KMS-11 (cell line): ENCODE measurements at regions not wholly inside any gene's neighbourhood (a gene's known extent, or its start where the extent isn't known, plus 50 kb on each side); places are given as distances from the start of the nearest gene placed in this dataset.

Experiments used
- H2AFZ ChIP-seq: fragments of 200-600 bp; sonication (generic); 2 replicates; pipeline ENCODE4 v1.6.1; 2016; ENCODE audit warnings: antibody characterized with exemption, mixed run types, low read depth
- H3K27ac ChIP-seq: fragments of 200-600 bp; sonication (generic); 2 replicates; pipeline ENCODE4 v1.6.1; 2016; ENCODE audit warnings: mild to moderate bottlenecking, mixed run types
- H3K27me3 ChIP-seq: fragments of 200-600 bp; sonication (generic); 2 replicates; pipeline ENCODE4 v1.6.1; 2017; ENCODE audit warnings: mild to moderate bottlenecking, low read depth, mixed run types, moderate library complexity; ENCODE audit not compliant: insufficient read depth
- H3K36me3 ChIP-seq: fragments of 200-600 bp; sonication (generic); 2 replicates; pipeline ENCODE4 v1.6.1; 2017; ENCODE audit warnings: mild to moderate bottlenecking, mixed run types; ENCODE audit not compliant: insufficient read depth
- H3K4me1 ChIP-seq: fragments of 200-600 bp; sonication (generic); 2 replicates; pipeline ENCODE4 v1.6.1; 2016; ENCODE audit warnings: mild to moderate bottlenecking, low read depth, mixed run types; ENCODE audit not compliant: poor library complexity, severe bottlenecking
- H3K4me2 ChIP-seq: fragments of 200-600 bp; sonication (generic); 2 replicates; pipeline ENCODE4 v1.7.0; 2016; ENCODE audit warnings: mild to moderate bottlenecking, mixed run types
- H3K4me3 ChIP-seq: fragments of 200-600 bp; sonication (generic); IDR thresholded peaks from 2 replicates; pipeline ENCODE4 v1.6.1; 2017; ENCODE audit warnings: low read depth, low read length, mixed read lengths; ENCODE audit not compliant: insufficient read depth
- H3K79me2 ChIP-seq: fragments of 200-600 bp; sonication (generic); 2 replicates; pipeline ENCODE4 v1.6.1; 2016; ENCODE audit warnings: low read depth, mixed run types; ENCODE audit not compliant: insufficient read depth
- H3K9ac ChIP-seq: fragments of 200-600 bp; sonication (generic); 2 replicates; pipeline ENCODE4 v1.6.1; 2016; ENCODE audit warnings: mild to moderate bottlenecking, mixed run types
- H4K20me1 ChIP-seq: fragments of 200-600 bp; sonication (generic); 2 replicates; pipeline ENCODE4 v1.6.1; 2016; ENCODE audit warnings: mild to moderate bottlenecking, mixed run types; ENCODE audit not compliant: insufficient read depth
- TF ChIP-seq, protein P1 (sequence below): fragments of 200-600 bp; sonication (generic); conservative IDR thresholded peaks from 2 replicates; pipeline ENCODE4 v1.6.1; 2017; ENCODE audit warnings: low read depth, mild to moderate bottlenecking, antibody characterized with exemption, low read length, moderate library complexity, mixed read lengths

DNA sequence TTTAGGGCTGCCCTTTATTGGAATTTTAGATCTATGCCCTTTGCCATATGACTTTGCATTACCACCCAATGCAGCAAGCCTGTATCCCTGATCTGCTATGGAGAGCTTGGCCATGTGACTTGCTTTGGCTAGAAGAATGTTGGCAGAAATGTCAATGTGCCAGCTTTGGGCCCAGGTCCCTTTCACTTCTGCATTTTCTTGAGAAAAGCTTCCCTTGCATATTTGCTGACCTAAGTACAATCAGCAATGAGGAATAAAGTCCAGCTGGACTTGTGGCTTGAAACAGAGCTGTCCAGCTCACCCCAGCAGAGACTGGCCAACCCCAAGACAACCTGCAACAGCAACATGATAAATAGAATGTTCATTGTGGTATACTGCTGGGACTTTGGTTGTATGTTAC is 135.9 kb downstream of the PAH start:
- no peaks in the 10 kb centered on the region for H3K36me3 ChIP-seq
- no peak overlapping the region for H2AFZ ChIP-seq
- no peak overlapping the region for H3K9ac ChIP-seq
- no peaks in the 10 kb centered on the region for H3K4me1 ChIP-seq
- H3K79me2 ChIP-seq = no peaks in the 10 kb centered on the region
- H3K4me2 ChIP-seq = no peak overlapping the region
- no peaks in the 10 kb centered on the region for H4K20me1 ChIP-seq
- no peaks in the 10 kb centered on the region for H3K27me3 ChIP-seq
- H3K4me3 ChIP-seq = no peak overlapping the region
- no peak overlapping the region for H3K27ac ChIP-seq
- TF ChIP-seq, protein P1, sequence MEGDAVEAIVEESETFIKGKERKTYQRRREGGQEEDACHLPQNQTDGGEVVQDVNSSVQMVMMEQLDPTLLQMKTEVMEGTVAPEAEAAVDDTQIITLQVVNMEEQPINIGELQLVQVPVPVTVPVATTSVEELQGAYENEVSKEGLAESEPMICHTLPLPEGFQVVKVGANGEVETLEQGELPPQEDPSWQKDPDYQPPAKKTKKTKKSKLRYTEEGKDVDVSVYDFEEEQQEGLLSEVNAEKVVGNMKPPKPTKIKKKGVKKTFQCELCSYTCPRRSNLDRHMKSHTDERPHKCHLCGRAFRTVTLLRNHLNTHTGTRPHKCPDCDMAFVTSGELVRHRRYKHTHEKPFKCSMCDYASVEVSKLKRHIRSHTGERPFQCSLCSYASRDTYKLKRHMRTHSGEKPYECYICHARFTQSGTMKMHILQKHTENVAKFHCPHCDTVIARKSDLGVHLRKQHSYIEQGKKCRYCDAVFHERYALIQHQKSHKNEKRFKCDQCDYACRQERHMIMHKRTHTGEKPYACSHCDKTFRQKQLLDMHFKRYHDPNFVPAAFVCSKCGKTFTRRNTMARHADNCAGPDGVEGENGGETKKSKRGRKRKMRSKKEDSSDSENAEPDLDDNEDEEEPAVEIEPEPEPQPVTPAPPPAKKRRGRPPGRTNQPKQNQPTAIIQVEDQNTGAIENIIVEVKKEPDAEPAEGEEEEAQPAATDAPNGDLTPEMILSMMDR = no peak

DNA sequence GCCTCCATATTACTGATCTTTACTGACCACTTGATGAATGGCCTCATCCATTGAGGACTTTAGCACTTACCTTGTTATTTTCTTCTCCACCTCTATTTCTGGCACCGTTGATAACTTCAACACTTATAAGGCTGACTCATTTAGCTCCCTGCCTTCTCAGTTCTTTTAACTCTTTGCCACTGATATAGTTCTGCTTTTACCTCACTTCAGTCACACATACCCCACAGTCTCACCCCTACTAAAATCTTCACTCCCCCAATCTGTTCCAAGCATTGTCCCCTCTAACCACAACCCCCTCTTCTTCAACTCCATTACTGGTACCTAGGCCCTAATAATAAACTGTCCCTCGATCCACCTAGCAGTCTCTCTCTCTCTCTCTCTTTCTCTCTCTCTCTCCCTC is 141.0 kb downstream of the PAH start:
- no peaks in the 10 kb centered on the region for H3K79me2 ChIP-seq
- no peak overlapping the region for H3K4me2 ChIP-seq
- H3K4me3 ChIP-seq = no peak overlapping the region
- H3K4me1 ChIP-seq = no peaks in the 10 kb centered on the region
- H3K9ac ChIP-seq = no peak overlapping the region
- H3K27me3 ChIP-seq = no peaks in the 10 kb centered on the region
- no peak overlapping the region for H2AFZ ChIP-seq
- H3K27ac ChIP-seq = no peak overlapping the region
- H3K36me3 ChIP-seq = no peaks in the 10 kb centered on the region
- H4K20me1 ChIP-seq = no peaks in the 10 kb centered on the region
- TF ChIP-seq, protein P1 = no peak

DNA sequence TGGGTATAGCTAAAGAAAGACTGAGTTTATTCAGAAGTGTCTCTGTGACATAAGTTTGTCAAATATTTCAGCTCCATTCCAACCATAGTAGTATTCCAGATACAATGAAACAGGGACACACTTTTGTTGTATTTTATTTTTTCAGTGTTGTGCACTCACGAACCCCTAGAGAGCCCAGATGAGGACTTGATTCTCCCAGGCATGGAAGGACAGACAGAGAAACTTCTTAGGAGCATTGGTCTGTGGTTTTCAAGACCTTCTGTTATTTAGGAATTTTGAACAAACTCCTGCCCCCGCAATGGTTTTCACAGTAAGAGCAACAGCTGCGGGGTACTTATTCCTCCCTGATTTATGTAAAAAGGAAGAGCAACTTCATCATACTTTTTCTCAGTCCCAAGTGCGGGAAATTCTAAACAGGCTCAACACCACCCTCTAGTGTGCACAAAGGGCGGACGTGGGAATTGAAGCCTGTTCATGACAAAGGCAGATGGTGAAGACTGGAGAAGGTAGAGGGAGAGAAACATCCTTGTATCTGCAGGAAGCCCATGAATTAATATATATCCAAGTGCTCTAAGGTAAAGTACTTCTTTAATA is 147.6 kb downstream of the PAH start:
- Histone ChIP-seq H2AFZ (no peak overlapping the region), H3K79me2 (no peaks in the 10 kb centered on the region), H3K36me3 (no peaks in the 10 kb centered on the region), H3K9ac (no peak overlapping the region), H3K4me2 (no peak overlapping the region), H3K27me3 (no peaks in the 10 kb centered on the region), H3K4me3 (no peak overlapping the region), H3K27ac (no peak overlapping the region), H3K4me1 (no peaks in the 10 kb centered on the region), H4K20me1 (no peaks in the 10 kb centered on the region)
- TF ChIP-seq, protein P1 = no peak; the same call in 1 of the 2 replicates

DNA sequence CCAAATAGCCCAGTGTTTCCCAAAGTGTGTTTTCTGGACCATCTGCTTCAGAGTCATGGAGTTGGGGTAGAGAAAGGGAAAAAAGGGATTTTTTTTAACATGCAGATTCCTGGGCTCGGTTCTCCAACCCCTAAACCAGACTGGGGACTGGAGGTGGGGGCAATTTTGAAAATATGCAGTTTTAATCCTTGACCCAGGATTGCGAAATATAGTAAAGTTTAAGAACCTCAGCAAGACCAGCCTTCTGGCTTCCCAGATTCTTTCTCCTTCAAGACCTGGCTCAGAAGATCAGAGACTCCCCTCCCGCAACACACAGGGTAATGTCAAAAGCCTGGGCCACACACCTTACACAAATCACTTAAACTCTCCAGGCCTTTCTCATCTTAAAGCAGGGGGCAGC is 150.1 kb downstream of the PAH start:
- H3K4me3 ChIP-seq = no peak overlapping the region
- TF ChIP-seq, protein P1 = no peak
- H3K4me1 ChIP-seq = no peaks in the 10 kb centered on the region
- H3K27me3 ChIP-seq = no peaks in the 10 kb centered on the region
- no peak overlapping the region for H3K27ac ChIP-seq
- H3K36me3 ChIP-seq = no peaks in the 10 kb centered on the region
- no peaks in the 10 kb centered on the region for H3K79me2 ChIP-seq
- no peak overlapping the region for H2AFZ ChIP-seq
- H3K9ac ChIP-seq = no peak overlapping the region
- H4K20me1 ChIP-seq = no peaks in the 10 kb centered on the region
- H3K4me2 ChIP-seq = no peak overlapping the region
